GM18505 (cell line): ENCODE measurements at regions not wholly inside any gene's neighbourhood (a gene's known extent, or its start where the extent isn't known, plus 50 kb on each side); places are given as distances from the start of the nearest gene placed in this dataset.

Experiments
- ATAC-seq: cut with Tn5 transposase; IDR thresholded peaks from one replicate; pipeline ENCODE4 v1.9.1; 2021; ENCODE audit not compliant: unreplicated experiment
- POLR2A ChIP-seq: IDR thresholded peaks from 4 replicates; pipeline ENCODE4 v1.6.1; 2011; ENCODE audit warnings: borderline replicate concordance; ENCODE audit not compliant: insufficient read depth, insufficient read length; ENCODE audit errors: extremely low read depth

GRCh38 chr3:97417-98258 is 98.9 kb upstream of the CHL1 start:
- no peak for TF ChIP-seq POLR2A
- no peak for ATAC-seq

GRCh38 chr3:98259-98654 is 98.3 kb upstream of the CHL1 start:
- TF ChIP-seq POLR2A = no peak
- ATAC-seq = no peak

- no peak for ATAC-seq
- TF ChIP-seq POLR2A = no peak
Measured at GRCh38 chr3:99506-99905, 97.1 kb upstream of the CHL1 start.

- no peak for TF ChIP-seq POLR2A
- ATAC-seq = no peak
Measured at GRCh38 chr3:102484-102883, 94.1 kb upstream of the CHL1 start.

- no peak for ATAC-seq
- no peak for TF ChIP-seq POLR2A
Measured at GRCh38 chr3:103991-104390, 92.6 kb upstream of the CHL1 start.

GRCh38 chr3:105585-105984 is 91.0 kb upstream of the CHL1 start:
- no peak for TF ChIP-seq POLR2A
- no peak for ATAC-seq

GRCh38 chr3:106619-107018 is 89.9 kb upstream of the CHL1 start:
- no peak for TF ChIP-seq POLR2A
- no peak for ATAC-seq

GRCh38 chr3:111143-112069 is 85.2 kb upstream of the CHL1 start:
- ATAC-seq = peak; percentile 74
- no peak for TF ChIP-seq POLR2A

- no peak for ATAC-seq
- TF ChIP-seq POLR2A = no peak
Measured at GRCh38 chr3:112773-113172, 83.8 kb upstream of the CHL1 start.

GRCh38 chr3:118666-119065 is 77.9 kb upstream of the CHL1 start:
- no peak for ATAC-seq
- no peak for TF ChIP-seq POLR2A

GRCh38 chr3:123341-123740 is 73.2 kb upstream of the CHL1 start:
- ATAC-seq = no peak
- no peak for TF ChIP-seq POLR2A

- ATAC-seq = peak; percentile 71
- no peak for TF ChIP-seq POLR2A
Measured at GRCh38 chr3:124557-125179, 71.9 kb upstream of the CHL1 start.

- no peak for TF ChIP-seq POLR2A
- no peak for ATAC-seq
Measured at GRCh38 chr3:128515-129172, 67.9 kb upstream of the CHL1 start.
